Stimulated activated CD8-positive, alpha-beta memory T cell treated with anti-CD3 and anti-CD28 coated beads, Interleukin-15, amount 100 ng/mL, for 4 hours (primary cell): ENCODE measurements at regions not wholly inside any gene's neighbourhood (a gene's known extent, or its start where the extent isn't known, plus 50 kb on each side); places are given as distances from the start of the nearest gene placed in this dataset.
"Not testable (repeated sequence)": the region's sequence is repeated elsewhere in the genome, so short reads cannot be mapped to it uniquely, and the experiment has no call there.

Experiments used
- DNase-seq, 2 donors: peaks; one replicate each; pipeline ENCODE4 v3.0.0-alpha.2; 2020; ENCODE audit warnings: low read depth in 2 of 2

DNA sequence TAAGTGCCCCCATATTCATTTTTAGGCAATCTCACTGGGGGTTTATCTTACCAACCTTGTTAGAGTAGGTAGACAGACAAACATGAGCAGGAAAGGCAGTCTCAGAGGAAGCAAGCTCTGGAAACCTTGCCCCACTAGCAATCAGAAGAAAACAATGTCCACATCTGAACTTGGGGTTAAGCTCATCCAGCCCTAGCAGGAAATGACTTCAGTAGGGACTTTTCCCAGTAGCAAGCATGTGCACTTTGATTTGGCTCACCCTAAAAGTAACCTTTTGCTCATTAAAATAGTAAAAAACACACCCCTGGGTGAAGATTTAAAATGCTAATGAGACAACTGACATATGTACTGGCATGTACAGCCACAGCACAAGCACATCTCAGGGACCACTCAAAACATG lies 175.5 kb downstream of the AKAIN1 start:
- DNase-seq: no peak

DNA sequence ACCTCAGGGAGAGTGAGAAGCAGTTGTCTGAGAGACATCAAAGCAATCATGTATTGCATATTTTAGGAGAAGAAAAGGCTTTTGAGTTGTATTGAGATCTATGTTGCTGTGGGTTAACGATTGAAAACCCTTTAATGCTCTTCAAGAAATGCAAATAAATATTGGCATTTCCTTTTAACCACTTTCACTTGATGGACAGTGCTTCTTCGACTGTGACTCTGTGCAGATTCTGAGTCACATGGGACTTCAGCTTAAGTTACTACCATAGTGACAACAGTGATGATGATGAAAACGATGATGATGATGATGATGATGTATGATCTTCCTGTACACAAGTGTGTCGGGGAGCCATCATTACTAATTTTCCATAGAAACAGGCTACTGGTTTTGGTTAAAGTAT lies 181.8 kb downstream of the AKAIN1 start:
- DNase-seq: no peak

DNA sequence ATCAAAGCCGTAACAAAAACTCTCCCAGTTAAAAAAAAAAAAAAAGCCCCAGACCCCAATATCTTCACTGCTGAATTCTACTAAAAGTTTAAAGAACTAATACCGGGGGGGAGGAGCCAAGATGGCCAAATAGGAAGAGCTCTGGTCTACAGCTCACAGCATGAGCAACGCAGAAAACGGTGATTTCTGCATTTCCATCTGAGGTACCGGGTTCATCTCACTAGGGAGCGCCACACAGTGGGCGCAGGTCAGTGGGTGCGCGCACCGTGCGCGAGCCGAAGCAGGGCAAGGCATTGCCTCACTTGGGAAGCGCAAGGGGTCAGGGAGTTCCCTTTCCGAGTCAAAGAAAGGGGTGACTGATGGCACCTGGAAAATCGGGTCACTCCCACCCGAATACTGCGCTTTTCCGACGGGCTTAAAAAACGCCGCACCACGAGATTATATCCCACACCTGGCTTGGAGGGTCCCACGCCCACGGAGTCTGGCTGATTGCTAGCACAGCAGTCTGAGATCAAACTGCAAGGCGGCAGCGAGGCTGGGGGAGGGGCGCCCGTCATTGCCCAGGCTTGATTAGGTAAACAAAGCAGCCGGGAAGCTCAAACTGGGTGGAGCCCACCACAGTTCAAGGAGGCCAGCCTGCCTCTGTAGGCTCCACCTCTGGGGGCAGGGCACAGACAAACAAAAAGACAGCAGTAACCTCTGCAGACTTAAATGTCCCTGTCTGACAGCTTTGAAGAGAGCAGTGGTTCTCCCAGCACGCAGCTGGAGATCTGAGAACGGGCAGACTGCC lies 192.8 kb downstream of the AKAIN1 start:
- not testable (repeated sequence) for DNase-seq

DNA sequence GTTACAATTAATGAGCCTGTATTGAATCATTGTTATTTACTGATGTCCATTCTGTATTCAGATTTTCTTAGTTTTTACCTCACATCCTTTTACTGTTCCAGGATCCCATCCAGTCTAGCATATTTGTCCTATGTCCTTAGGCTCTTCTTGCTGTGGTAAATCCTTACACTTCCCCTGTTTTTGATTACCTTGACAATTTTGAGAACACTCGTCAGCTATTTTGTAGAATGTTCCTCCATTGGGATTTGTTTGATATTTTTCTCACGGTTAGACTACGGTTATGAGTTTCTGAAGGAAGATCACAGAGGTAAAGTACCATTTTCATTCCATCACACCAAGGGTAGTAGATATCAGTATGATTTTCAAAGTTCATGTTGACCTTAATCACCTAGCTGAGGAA lies 202.3 kb downstream of the AKAIN1 start:
- DNase-seq: no peak

DNA sequence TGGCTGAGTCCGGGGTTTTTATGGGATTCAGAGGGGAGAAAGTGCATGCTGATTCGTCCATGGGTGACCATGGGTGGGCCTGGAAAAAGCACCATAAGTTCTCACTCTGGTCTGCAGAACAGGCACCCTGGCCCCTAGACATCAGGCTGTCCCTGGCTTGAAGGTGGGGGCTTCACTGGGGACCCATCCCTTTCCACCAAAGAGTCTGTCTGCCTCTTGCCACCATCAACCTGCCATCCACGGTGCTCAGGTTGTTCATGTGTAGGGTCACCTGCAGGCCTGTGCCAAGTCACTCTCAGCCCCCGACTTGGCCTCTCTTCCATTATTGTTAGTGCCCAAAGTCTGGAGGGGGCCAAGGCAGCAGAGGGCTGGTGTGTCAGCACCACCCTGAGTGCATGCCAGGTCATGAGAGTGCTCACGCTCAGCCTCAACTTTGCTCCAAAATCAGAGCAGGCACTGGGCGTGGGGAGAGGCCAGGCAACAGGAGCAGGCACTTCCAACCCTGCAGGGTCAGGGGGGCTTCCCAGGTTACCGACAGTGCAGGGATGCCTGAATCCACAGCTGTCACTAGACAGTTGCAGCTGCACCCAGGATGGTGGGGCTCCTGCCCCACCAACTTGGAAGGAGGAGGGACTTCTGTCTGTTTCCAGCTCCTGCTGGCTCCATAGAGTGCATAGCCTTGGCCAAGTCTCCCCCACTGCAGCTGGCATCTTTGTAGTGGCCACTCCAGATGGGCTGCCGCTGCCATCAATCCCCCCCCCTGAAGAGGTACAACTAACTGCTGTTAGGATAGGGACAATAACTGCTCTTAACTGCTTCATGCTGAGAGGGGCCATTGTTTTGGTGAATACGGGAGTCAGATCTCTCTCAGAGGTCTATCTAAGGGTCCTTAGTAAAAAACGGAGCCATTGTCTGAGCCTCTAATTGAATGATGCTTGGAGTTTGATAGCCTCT lies 209.3 kb downstream of the AKAIN1 start:
- DNase-seq: no peak

DNA sequence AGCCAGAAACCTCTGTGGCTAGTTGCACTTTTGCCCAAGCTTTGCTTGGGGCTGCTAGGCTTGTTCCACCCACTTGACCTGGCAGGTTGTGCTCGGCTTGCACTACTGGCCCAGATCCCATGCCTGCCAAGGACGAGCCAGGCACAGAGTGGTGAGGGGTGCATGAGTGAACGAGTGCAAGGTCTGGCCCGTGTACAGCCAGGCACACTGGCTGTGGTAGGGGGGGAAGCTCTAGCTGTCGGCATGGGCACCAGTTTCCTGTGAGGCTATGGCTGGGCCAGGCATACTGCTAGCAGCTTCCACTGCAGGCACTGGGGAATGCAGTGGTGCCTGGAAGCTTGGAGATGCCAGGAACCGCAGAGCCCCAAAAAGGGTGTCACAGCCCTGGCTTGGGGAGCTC lies 210.4 kb downstream of the AKAIN1 start:
- DNase-seq: no peak

DNA sequence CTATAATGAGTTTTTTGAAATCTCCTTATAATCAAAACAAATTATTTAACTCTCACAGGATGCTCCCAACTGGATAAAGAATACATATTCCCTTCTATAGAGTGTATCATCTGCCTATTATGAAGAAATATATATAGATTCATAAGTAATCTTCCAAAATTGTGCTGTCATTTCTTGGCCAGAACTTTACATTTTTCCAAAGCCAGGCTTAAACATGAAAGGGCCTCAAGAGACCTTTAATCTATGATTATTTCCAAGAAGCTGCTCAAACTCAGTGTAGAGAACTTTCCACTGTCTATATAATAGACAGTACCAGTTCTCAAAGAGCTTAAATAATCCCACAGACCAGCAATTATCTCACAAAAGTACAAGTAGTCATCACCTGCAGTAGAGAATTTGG lies 211.0 kb downstream of the AKAIN1 start:
- no peak for DNase-seq

DNA sequence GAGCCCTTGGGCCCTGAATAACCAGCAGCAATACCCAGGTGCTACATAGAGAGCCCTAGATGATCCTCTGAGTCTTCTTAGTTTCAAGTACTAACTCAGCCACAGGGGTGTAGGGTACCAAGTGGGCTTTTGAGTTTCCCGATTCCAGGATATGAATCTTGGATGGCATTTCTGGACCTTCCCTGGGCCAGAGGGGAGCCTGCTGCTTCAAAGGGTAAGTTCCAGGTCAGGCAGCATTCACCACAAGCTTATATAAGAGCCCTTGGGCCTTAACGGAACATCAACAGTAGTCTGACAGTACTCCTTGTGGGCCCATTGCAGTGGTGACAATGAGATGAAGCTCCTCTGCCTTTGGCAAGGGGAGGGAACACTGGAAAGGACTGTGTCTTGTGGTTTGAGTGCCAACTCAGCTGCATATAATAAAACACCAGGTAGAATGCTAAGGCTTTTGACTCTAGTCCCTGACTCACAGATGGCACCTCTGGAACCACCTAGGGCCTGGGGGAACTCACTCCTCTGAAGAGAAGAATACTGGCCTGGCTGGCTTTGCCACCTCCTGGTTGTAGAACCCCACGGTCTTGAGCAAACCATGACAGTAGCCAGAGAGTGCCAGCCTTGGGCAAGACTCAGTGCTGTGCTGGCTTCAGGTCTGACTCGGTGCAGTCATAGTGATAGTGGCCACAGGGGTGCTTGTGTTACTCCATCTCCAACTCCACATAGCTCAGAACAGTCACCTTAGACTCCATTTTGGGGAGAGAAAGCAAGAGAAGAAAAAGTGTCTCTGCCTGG lies 235.7 kb downstream of the AKAIN1 start:
- no peak for DNase-seq

DNA sequence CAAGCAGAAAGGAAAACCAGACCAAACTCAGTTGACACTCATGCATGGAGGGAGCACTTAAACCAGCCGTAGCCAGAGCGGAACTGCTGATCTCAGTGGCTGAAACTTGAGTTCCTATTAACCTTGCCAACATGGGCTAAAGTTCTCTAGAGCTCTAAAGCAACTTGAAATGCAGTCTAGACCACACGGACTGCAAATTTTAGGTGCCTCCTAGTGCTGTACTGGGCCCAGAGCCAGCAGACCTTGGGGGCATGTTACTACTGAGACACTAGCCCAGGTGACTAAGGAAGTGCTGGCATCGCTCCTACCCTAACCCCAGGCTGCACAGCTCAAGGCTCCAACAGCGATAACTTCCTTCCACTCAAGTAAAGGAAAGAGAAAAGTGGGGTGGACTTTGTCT lies 236.5 kb downstream of the AKAIN1 start:
- DNase-seq: no peak

DNA sequence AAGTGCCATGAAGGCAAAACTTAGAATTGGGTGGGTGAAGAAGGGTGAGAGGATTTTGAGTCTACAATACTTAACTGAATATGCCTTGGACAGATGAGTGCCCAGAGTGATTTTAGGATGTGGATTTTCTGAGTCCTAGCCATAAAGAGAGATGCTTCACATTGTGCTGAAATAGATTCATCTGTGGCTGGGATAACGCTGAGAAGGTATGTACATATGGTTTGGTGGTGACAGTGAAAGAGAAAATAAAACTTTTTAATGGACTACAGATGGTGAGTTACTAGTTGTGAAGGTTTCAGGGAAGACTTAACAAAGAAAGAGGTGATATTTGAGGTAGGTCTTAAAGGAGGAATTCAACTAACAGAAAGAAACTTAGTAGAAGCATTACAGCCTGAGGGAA lies 265.8 kb downstream of the AKAIN1 start:
- DNase-seq: no peak

DNA sequence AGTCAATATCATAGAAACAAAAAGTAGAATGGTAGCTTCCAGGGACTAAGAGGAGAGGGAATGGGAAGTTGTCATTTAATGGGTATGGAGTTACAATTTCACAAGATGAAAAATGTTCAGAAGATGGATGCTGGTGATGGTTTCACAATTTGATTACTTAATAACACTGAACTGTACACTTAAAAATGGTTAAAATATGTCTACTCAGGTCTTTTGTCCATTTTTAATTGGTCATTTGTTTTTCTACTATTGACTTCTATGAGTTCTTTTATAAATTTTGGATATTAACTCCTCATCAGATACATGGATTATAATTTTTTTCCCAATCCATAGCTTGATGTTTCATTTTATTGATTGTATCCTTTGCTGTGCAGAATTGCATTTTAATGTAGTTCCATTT lies 275.5 kb downstream of the AKAIN1 start:
- DNase-seq: no peak

DNA sequence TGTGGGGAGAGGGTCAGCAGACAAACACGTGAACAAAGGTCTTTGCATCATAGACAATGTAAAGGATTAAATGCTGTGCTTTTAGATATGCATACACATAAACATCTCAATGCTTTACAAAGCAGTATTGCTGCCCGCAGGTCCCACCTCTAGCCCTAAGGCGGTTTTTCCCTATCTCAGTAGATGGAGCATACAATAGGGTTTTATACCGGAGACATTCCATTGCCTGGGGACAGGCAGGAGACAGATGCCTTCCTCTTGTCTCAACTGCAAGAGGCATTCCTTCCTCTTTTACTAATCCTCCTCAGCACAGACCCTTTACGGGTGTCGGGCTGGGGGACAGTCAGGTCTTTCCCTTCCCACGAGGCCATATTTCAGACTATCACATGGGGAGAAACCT lies 279.5 kb downstream of the AKAIN1 start:
- DNase-seq: not testable (repeated sequence)

DNA sequence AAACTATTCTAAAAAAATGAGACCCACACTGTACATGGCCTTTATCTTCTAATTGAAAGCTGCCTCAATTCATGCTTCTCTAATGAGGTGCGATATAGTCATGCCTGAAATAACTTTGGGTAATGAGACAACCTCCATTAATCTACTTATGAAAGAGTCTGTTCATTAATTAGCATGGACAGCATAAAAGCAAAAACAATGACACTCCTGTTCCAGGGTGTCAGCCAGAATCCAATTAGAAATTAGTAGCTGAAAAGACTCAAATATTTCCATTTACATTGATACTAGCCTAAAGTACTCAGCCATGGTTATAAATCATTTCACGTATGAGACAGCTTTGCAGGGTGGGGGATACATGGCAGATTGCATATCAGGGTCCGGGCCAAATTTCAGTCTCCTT lies 288.7 kb downstream of the AKAIN1 start:
- no peak for DNase-seq

DNA sequence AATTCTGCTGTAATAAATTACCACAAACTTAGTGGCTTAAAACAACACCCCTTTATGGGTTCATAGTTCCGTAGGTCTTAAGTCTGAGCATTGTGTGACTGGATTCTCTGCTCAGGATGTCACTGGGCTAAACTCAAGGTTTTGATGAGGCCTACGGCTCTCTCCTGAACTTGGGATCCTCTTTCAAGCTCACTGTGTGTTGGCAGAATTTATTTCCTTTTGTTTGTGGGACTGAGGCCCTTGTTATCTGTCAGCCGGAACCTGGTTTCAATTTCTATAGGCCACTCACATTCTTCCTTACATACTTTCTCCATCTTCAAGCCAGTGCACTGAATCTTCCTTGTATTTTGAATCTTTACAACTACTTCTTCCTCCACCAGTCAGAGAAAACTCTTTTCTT lies 290.2 kb downstream of the AKAIN1 start:
- DNase-seq: no peak

DNA sequence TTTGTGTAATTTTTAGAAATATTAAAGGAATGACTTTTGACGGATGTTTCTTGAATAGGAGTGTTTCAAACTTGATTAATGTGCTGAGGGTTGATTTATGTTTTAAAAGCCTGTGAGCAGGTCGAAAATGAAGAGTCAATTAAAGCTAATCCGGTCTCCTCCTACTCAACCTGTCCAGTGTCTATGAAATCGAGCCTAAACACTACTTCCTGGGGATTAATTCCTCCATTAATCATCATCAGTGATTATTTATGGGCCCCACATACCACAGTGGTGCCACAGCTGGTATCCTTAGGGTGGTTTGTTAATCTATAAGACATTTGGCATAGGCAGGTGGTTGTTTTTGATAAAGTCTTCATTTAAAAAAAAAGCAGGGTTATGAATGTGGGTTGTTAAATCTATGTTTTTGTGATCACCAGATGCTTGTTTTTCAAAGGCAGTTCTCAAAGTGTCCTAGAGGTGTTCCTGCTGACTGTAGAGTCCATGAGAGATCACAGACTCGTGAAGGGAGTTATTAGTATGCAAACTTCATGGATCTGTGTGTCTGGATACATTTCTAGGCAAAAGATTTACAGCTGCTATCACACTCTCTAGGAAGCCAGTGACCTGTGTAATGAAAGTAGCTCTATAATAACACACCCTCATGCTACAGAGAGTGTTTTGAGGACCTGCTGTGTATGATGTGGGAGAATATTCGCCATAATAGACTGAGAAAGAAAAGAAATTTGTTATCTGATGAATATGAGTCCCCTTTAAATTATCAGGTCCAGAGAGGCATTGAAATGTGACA lies 308.6 kb downstream of the AKAIN1 start:
- no peak for DNase-seq

DNA sequence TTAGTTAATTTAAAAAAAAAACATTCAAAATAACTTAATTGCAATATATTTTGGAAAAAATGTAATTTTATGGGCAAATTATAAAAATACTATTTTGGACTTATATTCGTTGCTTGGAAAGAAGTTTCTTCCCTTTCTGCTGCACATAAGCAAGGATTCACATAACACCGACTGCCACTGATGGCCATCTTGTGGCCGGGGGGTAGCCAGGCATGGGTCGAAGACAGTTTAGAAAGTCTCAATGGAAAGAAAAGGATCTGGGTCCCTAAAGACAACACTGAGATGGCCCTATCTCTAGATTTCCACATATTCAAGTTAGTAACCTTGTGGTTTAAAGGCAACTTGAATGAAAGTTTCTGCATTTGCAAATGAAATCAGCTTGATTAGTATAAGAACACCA lies 318.6 kb downstream of the AKAIN1 start:
- DNase-seq: no peak

DNA sequence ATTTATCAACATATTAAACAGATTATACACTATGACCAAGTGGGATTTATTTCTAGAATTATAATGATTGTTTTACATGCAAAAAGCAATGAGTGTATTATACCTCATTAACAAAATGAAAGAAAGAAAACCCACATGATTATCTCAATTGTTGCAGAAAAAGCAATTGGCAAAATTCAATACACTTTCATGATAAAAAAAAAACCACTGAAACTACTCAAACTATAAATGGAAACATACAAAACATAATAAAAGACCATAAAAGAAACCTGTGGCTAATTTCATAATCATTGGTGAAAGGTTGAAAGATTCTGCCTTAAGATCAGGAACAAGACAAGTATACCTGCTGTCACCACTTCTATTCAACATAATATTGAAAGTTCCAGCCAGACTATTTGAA lies 325.9 kb downstream of the AKAIN1 start:
- no peak for DNase-seq

DNA sequence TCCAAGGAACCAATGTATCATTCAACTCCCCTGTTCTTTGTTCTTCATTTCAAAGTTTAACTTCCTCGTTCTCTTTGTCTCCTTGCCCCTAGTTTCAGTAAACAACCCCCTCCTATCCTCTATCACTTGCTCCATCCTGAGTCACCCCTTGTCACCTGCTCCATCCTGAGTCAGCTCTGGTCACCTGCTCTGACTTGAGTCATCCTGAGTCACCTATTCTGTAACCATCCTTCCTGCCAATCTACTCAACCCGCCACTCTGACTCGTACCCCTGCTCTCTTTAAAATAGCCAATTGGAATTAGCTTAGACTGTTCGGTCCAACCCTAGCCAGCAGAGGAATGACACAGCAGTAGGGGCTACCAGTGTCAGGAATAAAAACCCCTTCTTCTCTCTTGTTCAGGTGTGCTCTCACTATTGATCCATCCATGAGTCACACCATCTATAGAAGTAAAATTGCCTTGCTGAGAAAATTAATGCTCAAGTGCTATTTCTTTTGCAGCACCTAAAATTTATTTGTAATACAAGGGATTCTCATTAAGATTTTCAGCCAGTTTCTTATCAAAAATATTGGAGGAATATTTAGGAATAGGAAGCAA lies 326.8 kb downstream of the AKAIN1 start:
- DNase-seq: no peak

DNA sequence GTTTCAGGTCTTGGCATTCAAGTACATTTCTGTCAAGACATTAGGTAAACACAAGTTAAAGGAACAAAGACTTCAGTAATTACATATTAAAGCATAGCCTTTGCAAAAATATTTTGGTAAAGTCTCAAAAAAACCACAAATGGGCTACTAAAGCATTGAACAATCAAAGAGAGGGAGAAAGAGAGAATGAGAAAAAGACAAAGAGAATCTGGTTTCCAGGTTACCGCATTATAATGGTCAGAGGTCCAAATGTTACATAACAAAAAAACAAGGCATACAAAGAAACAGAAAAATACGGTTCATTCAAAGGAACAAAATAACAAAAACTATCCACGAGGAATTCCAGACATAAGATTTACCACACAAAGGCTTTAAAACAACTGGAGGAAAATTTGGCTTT lies 327.9 kb downstream of the AKAIN1 start:
- no peak for DNase-seq

DNA sequence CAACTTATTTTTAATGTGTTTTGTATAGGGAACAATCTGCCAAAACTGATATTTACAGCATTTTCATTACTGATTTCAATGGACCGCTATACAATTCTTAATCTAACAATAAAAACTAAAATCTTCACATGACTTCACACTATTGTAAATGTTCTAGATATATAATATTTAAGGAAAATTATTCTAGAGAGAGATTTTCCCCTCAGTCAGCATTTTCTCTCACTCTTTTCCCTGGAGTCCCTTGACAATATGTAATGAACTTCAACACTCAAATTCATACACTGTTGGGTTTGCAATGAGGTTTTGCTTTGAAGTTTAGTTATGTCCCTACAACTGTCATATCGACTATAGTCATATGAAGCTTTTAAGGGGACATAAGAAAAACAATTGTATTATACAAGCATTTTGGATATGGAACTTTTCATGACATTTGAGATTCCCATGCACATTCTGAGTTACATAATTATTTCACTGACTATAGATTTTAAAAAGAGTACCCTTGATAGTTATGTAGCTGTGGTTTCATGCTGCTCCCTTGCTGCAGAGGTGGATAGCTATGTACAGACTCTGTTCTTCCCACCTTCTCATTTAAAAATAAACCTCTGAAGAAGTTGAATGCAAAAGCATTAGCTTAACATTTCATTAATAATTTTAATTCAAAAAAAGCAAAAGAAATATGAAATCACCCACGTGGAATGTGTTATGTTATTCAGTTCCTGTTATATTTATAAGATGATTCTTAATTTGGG lies 338.5 kb downstream of the AKAIN1 start:
- no peak for DNase-seq
